Panc1 (cell line): ENCODE measurements at regions not wholly inside any gene's neighbourhood (a gene's known extent, or its start where the extent isn't known, plus 50 kb on each side); places are given as distances from the start of the nearest gene placed in this dataset.

Experiments
- CTCF ChIP-seq: fragments of 450-650 bp; IDR thresholded peaks from 2 replicates; pipeline ENCODE4 v1.5.1; 2017; ENCODE audit warnings: mild to moderate bottlenecking
- POLR2AphosphoS5 ChIP-seq: IDR thresholded peaks from 2 replicates; pipeline ENCODE4 v1.6.1; 2012; ENCODE audit warnings: mild to moderate bottlenecking, low read depth, low read length, moderate library complexity
- SIN3A ChIP-seq: IDR thresholded peaks from 2 replicates; pipeline ENCODE4 v1.6.1; 2012; ENCODE audit warnings: low read depth, mild to moderate bottlenecking, low read length, moderate library complexity, borderline replicate concordance; ENCODE audit not compliant: insufficient read depth
- TCF7L2 ChIP-seq: IDR thresholded peaks from 2 replicates; pipeline ENCODE4 v1.6.1; 2011; ENCODE audit warnings: mild to moderate bottlenecking, low read depth, low read length, inconsistent platforms
- TF ChIP-seq, protein P1 (sequence below), 2 experiments: IDR thresholded peaks; 2 replicates each; pipeline ENCODE4 v1.6.1; 2011 to 2012; ENCODE audit warnings: low read depth in 2 of 2, control low read depth in 1 of 2, low read length in 1 of 2, mild to moderate bottlenecking in 1 of 2, moderate library complexity in 1 of 2; ENCODE audit not compliant: insufficient read depth in 1 of 2

DNA sequence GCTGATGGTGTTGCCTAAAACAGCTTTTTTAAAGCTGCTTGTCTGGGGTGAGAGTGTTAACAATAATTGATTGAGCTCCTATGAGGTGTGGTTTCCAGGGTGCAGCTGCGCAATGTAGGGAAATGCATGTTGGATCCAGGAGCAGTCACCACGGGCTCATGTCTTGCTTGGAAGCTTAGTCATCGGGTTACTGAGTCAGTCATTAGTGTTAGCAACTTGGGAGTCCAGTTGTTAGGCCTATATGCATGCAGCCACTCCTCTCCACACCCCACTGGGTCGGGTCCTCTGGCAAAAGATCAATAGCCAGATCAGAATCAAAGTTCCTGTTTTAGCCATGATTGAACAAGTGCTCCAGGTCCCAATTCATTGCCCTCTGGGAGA, 271.7 kb upstream of the CHD6 start:
- no peak for TF ChIP-seq CTCF
- no peak for TF ChIP-seq POLR2AphosphoS5
- TF ChIP-seq, protein P1, sequence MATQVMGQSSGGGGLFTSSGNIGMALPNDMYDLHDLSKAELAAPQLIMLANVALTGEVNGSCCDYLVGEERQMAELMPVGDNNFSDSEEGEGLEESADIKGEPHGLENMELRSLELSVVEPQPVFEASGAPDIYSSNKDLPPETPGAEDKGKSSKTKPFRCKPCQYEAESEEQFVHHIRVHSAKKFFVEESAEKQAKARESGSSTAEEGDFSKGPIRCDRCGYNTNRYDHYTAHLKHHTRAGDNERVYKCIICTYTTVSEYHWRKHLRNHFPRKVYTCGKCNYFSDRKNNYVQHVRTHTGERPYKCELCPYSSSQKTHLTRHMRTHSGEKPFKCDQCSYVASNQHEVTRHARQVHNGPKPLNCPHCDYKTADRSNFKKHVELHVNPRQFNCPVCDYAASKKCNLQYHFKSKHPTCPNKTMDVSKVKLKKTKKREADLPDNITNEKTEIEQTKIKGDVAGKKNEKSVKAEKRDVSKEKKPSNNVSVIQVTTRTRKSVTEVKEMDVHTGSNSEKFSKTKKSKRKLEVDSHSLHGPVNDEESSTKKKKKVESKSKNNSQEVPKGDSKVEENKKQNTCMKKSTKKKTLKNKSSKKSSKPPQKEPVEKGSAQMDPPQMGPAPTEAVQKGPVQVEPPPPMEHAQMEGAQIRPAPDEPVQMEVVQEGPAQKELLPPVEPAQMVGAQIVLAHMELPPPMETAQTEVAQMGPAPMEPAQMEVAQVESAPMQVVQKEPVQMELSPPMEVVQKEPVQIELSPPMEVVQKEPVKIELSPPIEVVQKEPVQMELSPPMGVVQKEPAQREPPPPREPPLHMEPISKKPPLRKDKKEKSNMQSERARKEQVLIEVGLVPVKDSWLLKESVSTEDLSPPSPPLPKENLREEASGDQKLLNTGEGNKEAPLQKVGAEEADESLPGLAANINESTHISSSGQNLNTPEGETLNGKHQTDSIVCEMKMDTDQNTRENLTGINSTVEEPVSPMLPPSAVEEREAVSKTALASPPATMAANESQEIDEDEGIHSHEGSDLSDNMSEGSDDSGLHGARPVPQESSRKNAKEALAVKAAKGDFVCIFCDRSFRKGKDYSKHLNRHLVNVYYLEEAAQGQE (IDR thresholded peaks at IDR 0.05; ENCODE audit: insufficient read depth in 1 of 2, low read depth in 2 of 2, low read length in 1 of 2), result no peak
- TF ChIP-seq SIN3A, result no peak
- no peak for TF ChIP-seq TCF7L2
